Endothelial cell (in vitro differentiated cells): ENCODE measurements at regions not wholly inside any gene's neighbourhood (a gene's known extent, or its start where the extent isn't known, plus 50 kb on each side); places are given as distances from the start of the nearest gene placed in this dataset.

ENCODE experiments used
- DNase-seq: peaks from one replicate; pipeline ENCODE4 v3.0.0; 2021; ENCODE audit warnings: low spot score
- H3K27ac Mint-ChIP-seq: one replicate; pipeline ENCODE4 v1.8.0; 2021; ENCODE audit warnings: mixed read lengths, inconsistent platforms; ENCODE audit not compliant: unreplicated experiment
- H3K27me3 Mint-ChIP-seq: one replicate; pipeline ENCODE4 v1.8.0; 2021; ENCODE audit warnings: mild to moderate bottlenecking, moderate library complexity, mixed read lengths, inconsistent platforms; ENCODE audit not compliant: unreplicated experiment
- H3K36me3 Mint-ChIP-seq: one replicate; pipeline ENCODE4 v1.8.0; 2021; ENCODE audit warnings: mild to moderate bottlenecking, low read depth, mixed read lengths, inconsistent platforms; ENCODE audit not compliant: unreplicated experiment
- H3K4me1 Mint-ChIP-seq: one replicate; pipeline ENCODE4 v1.8.0; 2021; ENCODE audit warnings: mild to moderate bottlenecking, mixed read lengths, inconsistent platforms; ENCODE audit not compliant: unreplicated experiment
- H3K4me3 Mint-ChIP-seq: one replicate; pipeline ENCODE4 v1.8.0; 2021; ENCODE audit warnings: mild to moderate bottlenecking, mixed read lengths, inconsistent platforms; ENCODE audit not compliant: unreplicated experiment
- H3K9me3 Mint-ChIP-seq: one replicate; pipeline ENCODE4 v1.8.0; 2021; ENCODE audit warnings: mixed read lengths, inconsistent platforms; ENCODE audit not compliant: unreplicated experiment
- TF ChIP-seq, protein P1 (sequence below): fragments of 200-600 bp; sonication (generic); IDR thresholded peaks from one replicate; pipeline ENCODE4 v1.5.0; 2021; ENCODE audit warnings: antibody characterized with exemption; ENCODE audit not compliant: unreplicated experiment

- no peak overlapping the region for H3K4me3 Mint-ChIP-seq
Observed at GRCh38 chr1:196001188-196001587, 607.1 kb downstream of the KCNT2 start.

DNA sequence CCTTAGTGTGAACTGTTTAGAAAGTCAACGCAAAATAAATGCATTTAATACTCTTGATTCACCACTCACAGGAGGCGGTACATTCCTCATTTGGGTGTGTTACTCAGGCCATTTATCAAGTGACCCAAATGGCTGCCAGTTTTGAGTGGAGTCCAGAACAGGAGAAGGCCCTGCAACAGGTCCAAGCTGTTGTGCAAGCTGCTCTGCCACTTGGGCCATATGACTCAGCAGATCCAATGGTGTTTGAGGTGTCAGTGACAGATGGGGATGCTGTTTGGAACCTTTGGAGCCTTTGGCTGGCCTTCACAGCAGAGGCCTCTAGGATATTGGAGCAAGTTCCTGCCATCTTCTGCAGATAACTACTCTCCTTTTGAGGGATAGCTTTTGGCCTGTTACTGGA lies 609.2 kb downstream of the KCNT2 start:
- Mint-ChIP-seq H3K36me3 (no peaks in the 10 kb centered on the region), H3K27ac (no peak overlapping the region), H3K4me3 (no peak overlapping the region), H3K9me3 (no peaks in the 10 kb centered on the region), H3K4me1 (no peaks in the 10 kb centered on the region), H3K27me3 (no peaks in the 10 kb centered on the region)
- TF ChIP-seq, protein P1, sequence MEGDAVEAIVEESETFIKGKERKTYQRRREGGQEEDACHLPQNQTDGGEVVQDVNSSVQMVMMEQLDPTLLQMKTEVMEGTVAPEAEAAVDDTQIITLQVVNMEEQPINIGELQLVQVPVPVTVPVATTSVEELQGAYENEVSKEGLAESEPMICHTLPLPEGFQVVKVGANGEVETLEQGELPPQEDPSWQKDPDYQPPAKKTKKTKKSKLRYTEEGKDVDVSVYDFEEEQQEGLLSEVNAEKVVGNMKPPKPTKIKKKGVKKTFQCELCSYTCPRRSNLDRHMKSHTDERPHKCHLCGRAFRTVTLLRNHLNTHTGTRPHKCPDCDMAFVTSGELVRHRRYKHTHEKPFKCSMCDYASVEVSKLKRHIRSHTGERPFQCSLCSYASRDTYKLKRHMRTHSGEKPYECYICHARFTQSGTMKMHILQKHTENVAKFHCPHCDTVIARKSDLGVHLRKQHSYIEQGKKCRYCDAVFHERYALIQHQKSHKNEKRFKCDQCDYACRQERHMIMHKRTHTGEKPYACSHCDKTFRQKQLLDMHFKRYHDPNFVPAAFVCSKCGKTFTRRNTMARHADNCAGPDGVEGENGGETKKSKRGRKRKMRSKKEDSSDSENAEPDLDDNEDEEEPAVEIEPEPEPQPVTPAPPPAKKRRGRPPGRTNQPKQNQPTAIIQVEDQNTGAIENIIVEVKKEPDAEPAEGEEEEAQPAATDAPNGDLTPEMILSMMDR: no peak
- DNase-seq: no peak

More at GRCh38 chr1:196001188-196001587, 607.1 kb downstream of the KCNT2 start:
- DNase-seq: no peak
- Mint-ChIP-seq H3K36me3 (no peaks in the 10 kb centered on the region), H3K9me3 (no peaks in the 10 kb centered on the region), H3K4me1 (no peaks in the 10 kb centered on the region), H3K27ac (no peak overlapping the region), H3K27me3 (peaks cover 1% of the 10 kb centered on the region)
- TF ChIP-seq, protein P1: no peak

GRCh38 chr1:195981448-195982139 lies 626.6 kb downstream of the KCNT2 start:
- H3K9me3 Mint-ChIP-seq: no peaks in the 10 kb centered on the region

DNA sequence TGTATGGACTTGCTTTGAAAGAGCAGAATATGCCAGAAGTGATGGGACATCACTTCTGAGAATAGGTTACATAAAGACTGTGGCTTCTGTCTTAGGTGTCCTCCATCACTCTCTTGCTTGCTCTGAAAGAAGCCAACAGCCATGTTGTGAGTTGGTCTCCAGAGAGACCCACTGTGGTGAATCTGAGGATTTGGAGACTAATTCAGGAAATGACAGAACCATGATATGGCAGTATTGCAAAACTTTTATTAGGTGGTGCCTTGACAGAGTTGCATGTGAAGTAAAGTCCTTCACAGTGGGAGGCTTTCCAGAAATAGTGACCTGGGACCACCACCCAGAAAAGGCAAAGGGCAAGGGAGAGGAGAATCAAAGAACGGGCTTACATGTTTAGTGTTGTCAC lies 628.6 kb downstream of the KCNT2 start:
- H3K9me3 Mint-ChIP-seq: no peaks in the 10 kb centered on the region
- H3K27ac Mint-ChIP-seq: no peak overlapping the region
- H3K27me3 Mint-ChIP-seq: no peaks in the 10 kb centered on the region
- H3K36me3 Mint-ChIP-seq: no peaks in the 10 kb centered on the region
- no peaks in the 10 kb centered on the region for H3K4me1 Mint-ChIP-seq
- TF ChIP-seq, protein P1: no peak
- DNase-seq: no peak
- no peak overlapping the region for H3K4me3 Mint-ChIP-seq

More at GRCh38 chr1:195981448-195982139, 626.6 kb downstream of the KCNT2 start:
- no peak for DNase-seq
- Mint-ChIP-seq H3K27ac (no peak overlapping the region), H3K27me3 (no peaks in the 10 kb centered on the region), H3K4me3 (no peak overlapping the region), H3K36me3 (no peaks in the 10 kb centered on the region), H3K4me1 (no peaks in the 10 kb centered on the region)
- TF ChIP-seq, protein P1: no peak

GRCh38 chr1:195973311-195973904 lies 634.8 kb downstream of the KCNT2 start:
- H3K4me3 Mint-ChIP-seq: no peak overlapping the region
- no peak overlapping the region for H3K27ac Mint-ChIP-seq
- no peaks in the 10 kb centered on the region for H3K36me3 Mint-ChIP-seq
- TF ChIP-seq, protein P1: no peak
- H3K27me3 Mint-ChIP-seq: peaks cover 2% of the 10 kb centered on the region
- H3K4me1 Mint-ChIP-seq: no peaks in the 10 kb centered on the region
- DNase-seq: no peak
- H3K9me3 Mint-ChIP-seq: no peaks in the 10 kb centered on the region
